ENCODE measurements at regions not wholly inside any gene's neighbourhood (a gene's known extent, or its start where the extent isn't known, plus 50 kb on each side); places are given as distances from the start of the nearest gene placed in this dataset.
"Not testable (repeated sequence)": the region's sequence is repeated elsewhere in the genome, so short reads cannot be mapped to it uniquely, and the experiment has no call there.

GRCh38 chr4:173459857-173460256 lies 60.9 kb upstream of the SCRG1 start:
- in situ Hi-C loops (cut with MboI; ENCODE audit: low pct_unique_long_range_greater_than_20kb, low sequenced_read_pairs, unreplicated experiment), result no loop called here
- no peak for DNase-seq (ENCODE audit: low spot score)
- no peak for TF ChIP-seq CTCF (IDR thresholded peaks at IDR 0.05; ENCODE audit: extremely low read depth, insufficient read depth, missing control alignments)

- in situ Hi-C loops (cut with MboI; ENCODE audit: low pct_unique_long_range_greater_than_20kb, low sequenced_read_pairs, unreplicated experiment), result no loop called here
- no peak for TF ChIP-seq CTCF (IDR thresholded peaks at IDR 0.05; ENCODE audit: extremely low read depth, insufficient read depth, missing control alignments)
- DNase-seq (ENCODE audit: low spot score), result no peak
Observed at GRCh38 chr4:173457893-173458292, 59.0 kb upstream of the SCRG1 start.

- DNase-seq (ENCODE audit: low spot score); in situ Hi-C loops (cut with MboI; ENCODE audit: low pct_unique_long_range_greater_than_20kb, low sequenced_read_pairs, unreplicated experiment): not testable (repeated sequence)
Observed at GRCh38 chr4:173451435-173451834, 52.5 kb upstream of the SCRG1 start.

- in situ Hi-C loops (cut with MboI; ENCODE audit: low pct_unique_long_range_greater_than_20kb, low sequenced_read_pairs, unreplicated experiment), result no loop called here
- no peak for TF ChIP-seq CTCF (IDR thresholded peaks at IDR 0.05; ENCODE audit: extremely low read depth, insufficient read depth, missing control alignments)
- no peak for DNase-seq (ENCODE audit: low spot score)
Observed at GRCh38 chr4:173450281-173450680, 51.4 kb upstream of the SCRG1 start.

- no peak for DNase-seq (ENCODE audit: low spot score)
- no peak for TF ChIP-seq CTCF (IDR thresholded peaks at IDR 0.05; ENCODE audit: extremely low read depth, insufficient read depth, missing control alignments)
- in situ Hi-C loops (cut with MboI; ENCODE audit: low pct_unique_long_range_greater_than_20kb, low sequenced_read_pairs, unreplicated experiment), result no loop called here
Observed at GRCh38 chr4:173449380-173449717, 50.4 kb upstream of the SCRG1 start.

GRCh38 chr4:173448608-173449379 lies 49.9 kb upstream of the SCRG1 start:
- TF ChIP-seq CTCF (IDR thresholded peaks at IDR 0.05; ENCODE audit: extremely low read depth, insufficient read depth, missing control alignments), result no peak
- in situ Hi-C loops (cut with MboI; ENCODE audit: low pct_unique_long_range_greater_than_20kb, low sequenced_read_pairs, unreplicated experiment), result no loop called here
- peak; percentile 13 for DNase-seq (ENCODE audit: low spot score)

Data from GM13977 (cell line).